22Rv1 (cell line): ENCODE measurements at regions not wholly inside any gene's neighbourhood (a gene's known extent, or its start where the extent isn't known, plus 50 kb on each side); places are given as distances from the start of the nearest gene placed in this dataset.

Experiments used
- ZFX ChIP-seq: fragments of 450-650 bp; IDR thresholded peaks from 2 replicates; pipeline ENCODE4 v1.6.1; 2017; ENCODE audit warnings: antibody characterized with exemption, borderline replicate concordance
- TF ChIP-seq, protein P1 (sequence below): fragments of 450-650 bp; IDR thresholded peaks from 2 replicates; pipeline ENCODE4 v1.5.1; 2017; ENCODE audit warnings: mild to moderate bottlenecking

GRCh38 chr10:121222842-121223241 lies 371.7 kb downstream of the WDR11 start:
- TF ChIP-seq, protein P1, sequence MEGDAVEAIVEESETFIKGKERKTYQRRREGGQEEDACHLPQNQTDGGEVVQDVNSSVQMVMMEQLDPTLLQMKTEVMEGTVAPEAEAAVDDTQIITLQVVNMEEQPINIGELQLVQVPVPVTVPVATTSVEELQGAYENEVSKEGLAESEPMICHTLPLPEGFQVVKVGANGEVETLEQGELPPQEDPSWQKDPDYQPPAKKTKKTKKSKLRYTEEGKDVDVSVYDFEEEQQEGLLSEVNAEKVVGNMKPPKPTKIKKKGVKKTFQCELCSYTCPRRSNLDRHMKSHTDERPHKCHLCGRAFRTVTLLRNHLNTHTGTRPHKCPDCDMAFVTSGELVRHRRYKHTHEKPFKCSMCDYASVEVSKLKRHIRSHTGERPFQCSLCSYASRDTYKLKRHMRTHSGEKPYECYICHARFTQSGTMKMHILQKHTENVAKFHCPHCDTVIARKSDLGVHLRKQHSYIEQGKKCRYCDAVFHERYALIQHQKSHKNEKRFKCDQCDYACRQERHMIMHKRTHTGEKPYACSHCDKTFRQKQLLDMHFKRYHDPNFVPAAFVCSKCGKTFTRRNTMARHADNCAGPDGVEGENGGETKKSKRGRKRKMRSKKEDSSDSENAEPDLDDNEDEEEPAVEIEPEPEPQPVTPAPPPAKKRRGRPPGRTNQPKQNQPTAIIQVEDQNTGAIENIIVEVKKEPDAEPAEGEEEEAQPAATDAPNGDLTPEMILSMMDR = no peak
- no peak for TF ChIP-seq ZFX
